Fibroblast of skin of scalp (primary cell): ENCODE measurements at regions not wholly inside any gene's neighbourhood (a gene's known extent, or its start where the extent isn't known, plus 50 kb on each side); places are given as distances from the start of the nearest gene placed in this dataset.

Source experiments
- DNase-seq: peaks from one replicate; pipeline ENCODE4 v3.0.0-alpha.2; 2013

DNA sequence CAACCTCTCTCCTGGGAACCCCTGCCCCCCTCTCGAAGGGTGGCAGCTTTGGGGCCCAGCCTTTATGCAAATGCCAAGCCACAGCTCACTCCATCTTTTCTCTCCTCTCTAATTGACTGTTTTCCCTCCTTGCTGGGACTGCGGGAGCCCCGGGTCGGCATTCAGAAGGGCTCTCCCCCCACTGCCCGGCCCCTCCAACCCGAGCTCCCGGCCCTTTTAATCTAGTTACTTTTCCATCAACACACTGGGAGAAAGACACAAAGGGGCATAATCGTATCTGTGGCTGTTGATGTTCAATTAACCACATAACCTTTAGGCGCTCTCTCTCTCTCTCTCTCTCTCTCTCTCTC lies 95.4 kb downstream of the INHBB start:
- no peak for DNase-seq

DNA sequence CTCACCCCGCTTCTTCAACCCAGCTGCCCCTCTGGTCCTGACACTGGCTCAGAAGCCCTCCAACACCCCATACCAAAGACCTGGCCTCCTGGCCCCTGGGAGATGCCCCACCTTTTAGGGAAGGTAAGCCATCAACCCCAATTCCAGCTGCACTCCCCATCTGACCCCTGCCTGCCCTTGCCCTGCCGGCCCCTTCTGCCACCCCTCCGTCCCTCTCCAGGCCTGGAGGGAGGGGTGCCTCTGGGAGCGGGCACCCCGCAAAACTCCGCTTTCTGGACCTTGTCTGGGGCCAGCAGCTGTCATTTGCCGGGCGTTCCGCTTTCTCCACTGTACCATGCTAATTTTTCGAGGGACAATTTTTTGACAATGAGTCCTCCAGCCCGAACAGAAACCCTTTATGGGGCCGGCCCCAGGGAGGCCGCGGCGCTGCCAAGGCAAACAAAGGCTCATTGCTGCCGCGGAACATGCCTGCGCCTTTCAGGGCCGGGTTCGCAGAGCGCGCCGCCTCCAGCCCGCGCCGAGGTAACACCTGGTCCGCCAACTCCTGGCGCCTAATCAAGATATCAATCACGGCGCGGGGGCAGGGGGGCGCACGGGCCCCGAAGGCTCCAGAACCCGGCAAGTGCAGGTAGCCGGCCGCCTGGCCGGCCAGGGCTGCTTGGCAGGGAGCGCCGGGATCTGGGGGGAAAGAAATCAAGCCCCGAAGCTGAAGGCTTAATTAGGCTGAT lies 96.0 kb downstream of the INHBB start:
- DNase-seq, result peak; percentile 60

DNA sequence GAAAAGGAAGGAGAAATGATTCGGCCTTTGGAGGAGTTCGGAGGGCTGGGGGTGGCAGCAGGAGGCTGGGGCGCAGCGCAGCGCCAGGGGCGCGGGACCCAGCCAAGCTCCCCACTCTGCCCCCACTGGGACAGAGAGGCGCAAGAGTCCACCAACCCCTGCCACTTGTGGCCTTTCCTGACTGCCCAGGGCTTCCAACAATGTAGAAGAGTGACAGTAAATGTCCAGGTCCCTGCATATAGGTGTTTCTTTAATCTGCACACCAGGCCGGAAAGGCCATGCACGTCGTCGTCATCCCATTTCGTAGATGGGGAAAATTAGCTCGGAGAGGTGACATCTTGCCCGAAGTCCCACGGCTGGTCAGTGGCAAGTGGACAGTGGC lies 96.6 kb downstream of the INHBB start:
- no peak for DNase-seq

DNA sequence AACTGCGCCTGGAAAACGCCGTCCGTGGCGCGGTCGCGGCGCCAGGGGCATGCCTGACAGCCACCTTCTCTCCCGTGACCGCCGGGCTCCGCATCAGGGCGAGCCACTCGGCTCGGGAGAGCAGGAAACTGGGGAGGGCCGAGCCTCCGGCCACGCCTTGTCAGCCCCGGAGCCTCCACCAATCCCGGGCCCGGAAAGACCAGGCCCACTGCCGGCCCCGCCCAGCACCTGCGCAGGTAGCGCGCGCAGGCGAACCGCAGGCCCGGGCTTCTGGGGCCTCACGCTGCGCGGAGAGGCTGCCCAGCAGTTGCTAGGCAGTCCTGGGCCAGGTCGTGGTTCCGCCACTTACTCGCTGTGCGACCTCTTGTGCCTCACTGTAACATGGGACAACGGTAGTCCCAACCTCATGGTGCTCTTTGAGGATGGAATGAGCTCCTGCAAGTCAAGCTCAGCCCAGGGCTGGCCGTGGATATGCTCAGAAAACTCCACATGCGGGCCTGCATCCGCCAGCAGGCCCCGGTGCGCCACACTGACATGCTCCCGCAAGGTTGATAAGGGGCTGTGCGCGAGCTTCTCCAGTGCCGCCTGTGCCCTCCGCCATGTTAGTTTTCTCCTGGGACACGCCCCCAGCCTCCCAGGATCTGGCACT lies 97.1 kb downstream of the INHBB start:
- DNase-seq, result no peak

- DNase-seq, result no peak
Observed at GRCh38 chr2:120443946-120444345, 98.0 kb downstream of the INHBB start.

- no peak for DNase-seq
Observed at GRCh38 chr2:120444691-120445240, 98.8 kb downstream of the INHBB start.

GRCh38 chr2:120445449-120446143 lies 99.7 kb downstream of the INHBB start:
- peak; percentile 23 for DNase-seq

DNA sequence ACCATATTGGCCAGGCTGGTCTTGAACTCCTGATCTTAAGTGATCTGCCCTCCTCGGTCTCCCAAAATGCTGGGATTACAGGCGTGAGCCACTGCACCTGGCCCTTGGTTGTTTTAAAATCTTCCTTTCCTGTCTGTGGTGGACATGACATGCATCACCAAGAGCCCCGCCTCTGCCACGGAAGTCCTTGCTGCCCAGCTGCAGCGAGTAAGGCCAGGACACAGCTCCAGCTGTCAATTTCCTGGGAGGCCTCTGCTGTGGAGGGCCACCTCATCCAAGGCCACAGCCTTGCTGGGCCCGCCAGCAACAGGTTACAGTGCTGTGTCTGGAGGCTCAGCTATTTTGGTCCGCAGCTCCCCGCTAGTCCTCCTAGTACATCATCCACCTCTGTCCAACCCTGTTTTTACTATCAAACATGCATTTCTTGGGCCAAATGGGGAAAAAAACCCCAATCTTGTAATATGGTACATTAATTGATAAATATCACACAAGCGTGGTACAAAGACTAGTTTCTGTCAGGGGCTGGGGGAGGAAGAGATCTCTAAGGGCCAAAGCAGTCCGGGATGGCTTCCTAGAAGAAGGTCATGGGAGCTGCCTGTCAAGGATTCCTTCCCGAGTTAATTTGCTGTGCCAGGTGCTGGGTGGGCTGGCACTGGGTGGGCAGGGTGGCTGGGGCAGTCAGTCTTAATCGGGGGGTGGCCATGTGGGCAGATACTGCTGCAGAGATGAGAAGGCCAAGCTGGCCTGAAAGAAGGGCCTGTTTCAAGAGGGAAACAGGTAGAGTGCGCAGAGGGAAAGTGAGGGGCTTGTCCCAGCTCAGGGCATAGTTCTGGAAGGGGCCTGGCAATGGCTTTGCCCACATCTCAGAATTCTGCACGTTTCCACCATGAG lies 100.5 kb downstream of the INHBB start:
- no peak for DNase-seq

DNA sequence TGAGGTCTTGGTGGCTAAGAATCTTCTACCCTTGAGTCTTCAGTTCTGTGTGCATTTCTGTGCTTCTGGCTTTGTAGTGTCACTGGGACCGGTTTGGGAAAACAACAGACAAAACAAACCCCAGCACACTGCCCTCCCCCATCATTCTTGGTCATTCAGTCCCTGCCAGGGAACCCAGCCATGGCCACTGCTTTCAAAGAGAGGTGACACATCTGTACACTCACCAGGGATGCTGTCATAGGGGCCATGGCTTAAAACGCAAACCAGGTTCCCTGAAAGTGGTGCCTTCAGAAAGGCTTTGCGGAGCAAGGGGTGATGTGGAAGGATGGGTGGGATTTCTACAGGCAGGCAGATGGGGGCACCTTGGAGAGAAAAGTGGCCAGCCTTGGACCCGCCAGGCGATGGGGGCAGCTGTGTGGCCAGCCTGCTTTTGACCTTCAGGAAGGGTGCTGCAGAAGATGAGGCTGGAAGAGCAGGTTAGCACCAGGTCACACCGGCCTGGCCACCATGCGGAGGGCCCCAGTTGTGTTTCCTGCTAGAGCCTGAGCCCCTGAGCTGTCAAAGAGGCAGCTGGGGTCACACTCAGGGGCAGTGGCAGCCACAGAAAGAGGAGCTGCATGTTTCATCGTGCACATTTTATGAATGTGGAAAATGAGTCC lies 101.3 kb downstream of the INHBB start:
- no peak for DNase-seq

GRCh38 chr2:120448436-120448835 lies 102.5 kb downstream of the INHBB start:
- no peak for DNase-seq

DNA sequence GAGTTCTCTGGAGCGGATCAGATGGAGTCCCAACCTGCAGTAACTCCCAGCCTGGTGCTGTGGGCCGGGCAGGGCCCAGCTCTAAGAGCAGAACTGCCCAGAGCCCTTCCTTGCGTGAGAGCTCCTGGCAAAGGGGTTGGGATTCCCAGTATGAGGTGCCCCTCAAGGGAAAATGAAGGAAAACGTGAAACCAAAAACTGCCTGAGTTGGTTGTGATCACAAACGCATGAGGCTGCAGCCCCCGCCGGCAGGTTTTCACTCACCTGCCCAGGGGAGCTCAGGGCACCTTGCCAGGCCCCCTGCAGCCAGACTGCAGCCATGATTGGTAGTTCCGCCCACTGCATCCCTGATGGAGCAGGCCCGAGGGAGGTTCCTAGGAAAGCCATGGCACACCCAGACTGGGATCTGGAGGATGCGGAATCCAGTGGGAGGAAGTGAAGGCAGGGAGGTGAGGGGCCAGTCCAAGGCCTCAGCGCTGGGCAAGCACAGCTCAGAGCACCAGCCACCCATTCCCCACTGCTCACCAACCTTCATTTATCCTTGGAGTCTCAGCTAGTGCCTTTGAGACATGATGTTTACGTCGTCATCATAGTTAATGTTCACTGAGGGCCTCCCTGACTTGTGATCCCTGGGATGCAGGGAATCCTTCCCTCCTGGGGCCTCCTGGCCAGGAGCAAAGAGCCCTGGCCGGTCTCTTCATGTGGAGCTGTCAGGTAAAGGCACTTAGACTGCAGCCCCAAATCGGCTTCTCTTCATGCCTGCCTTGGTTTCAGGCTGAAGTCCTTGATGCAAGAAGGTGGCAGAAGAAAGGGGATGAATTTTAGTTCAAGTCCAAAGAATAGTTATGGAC lies 103.2 kb downstream of the INHBB start:
- no peak for DNase-seq

- no peak for DNase-seq
Observed at GRCh38 chr2:120450196-120450820, 104.4 kb downstream of the INHBB start.

DNA sequence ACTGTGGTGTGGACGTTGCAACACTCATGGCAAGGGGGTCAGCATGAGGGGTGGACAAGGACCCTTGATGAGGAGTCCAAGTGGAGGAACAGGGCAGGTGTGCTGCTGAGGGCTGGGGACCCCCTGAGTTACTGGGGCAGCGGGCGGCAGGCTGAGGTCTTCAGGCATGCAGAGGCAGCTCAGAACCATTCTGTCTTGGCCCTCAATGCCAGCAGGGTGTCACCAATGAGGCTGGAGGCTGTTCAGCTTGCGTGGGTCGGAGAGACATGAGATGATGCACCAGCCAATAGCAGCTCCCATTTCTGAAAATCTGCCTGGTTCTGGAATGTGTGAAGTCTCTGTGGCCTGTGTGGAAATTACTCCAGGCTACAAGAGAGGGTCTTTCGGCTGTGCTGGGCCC lies 105.4 kb downstream of the INHBB start:
- DNase-seq, result no peak

DNA sequence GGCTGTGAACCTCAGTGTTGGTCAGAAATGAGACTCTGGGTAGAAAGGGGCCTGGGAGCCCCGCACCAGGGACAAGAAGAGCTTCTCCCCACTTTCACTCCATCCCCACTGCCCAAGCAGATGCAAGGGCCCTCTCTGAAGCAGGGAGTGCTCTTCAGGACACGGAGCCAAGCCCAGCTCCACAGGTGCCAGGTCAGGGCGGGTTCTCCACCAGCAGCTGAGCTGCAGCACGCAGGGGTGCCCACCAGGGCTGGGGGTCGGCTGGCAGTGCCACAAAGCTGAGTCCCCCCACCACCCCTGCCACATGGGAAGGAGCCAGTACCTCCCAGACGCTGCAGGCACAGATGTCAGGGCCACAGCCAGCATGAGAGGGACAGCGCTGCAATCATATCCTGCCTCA lies 106.2 kb downstream of the INHBB start:
- no peak for DNase-seq

GRCh38 chr2:120452945-120453634 lies 107.2 kb downstream of the INHBB start:
- DNase-seq, result no peak

DNA sequence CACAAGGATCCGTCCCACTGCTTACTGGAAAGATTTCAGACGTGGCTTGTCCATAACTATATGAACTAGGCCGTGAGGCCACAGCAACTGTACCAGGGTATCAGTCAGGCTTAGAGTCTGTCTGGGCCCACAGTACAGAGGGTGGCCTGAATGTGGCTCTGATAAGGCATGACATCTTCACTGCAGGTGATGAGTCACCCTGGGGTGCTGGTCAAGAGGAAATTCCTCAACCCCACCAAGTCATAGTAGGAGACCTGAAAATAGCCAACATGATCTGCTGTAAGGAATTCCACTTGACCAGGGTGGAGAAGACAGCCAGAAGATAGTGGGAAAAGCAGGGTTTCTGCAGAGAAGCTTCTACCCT lies 107.7 kb downstream of the INHBB start:
- peak; percentile 29 for DNase-seq

GRCh38 chr2:120454654-120455385 lies 108.9 kb downstream of the INHBB start:
- no peak for DNase-seq

- DNase-seq, result no peak
Observed at GRCh38 chr2:120455390-120455789, 109.5 kb downstream of the INHBB start.

DNA sequence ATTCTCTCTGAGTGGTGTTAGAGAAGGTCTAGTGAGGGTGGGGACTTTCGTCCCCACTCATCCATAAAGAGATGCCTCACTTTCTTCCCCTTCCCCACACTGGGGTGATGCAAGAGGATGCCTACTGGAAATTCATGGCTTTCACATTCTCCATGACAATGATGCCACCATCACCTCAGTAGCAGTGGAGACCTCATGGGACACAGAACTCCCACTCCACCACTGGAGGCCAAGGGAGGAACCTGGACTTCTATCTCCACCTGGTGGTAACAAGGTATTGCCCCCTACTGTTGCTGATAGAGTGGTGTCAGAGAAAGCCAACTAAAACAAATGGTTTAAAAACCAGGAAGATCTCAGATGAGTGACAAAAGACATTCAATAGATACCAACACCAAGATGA lies 110.9 kb downstream of the INHBB start:
- DNase-seq, result no peak
